ENCODE measurements at regions not wholly inside any gene's neighbourhood (a gene's known extent, or its start where the extent isn't known, plus 50 kb on each side); places are given as distances from the start of the nearest gene placed in this dataset.
A peak's percentile ranks its signal among the peaks of the same experiment; 100 is the strongest.
"Not testable (repeated sequence)": the region's sequence is repeated elsewhere in the genome, so short reads cannot be mapped to it uniquely, and the experiment has no call there.

DNA sequence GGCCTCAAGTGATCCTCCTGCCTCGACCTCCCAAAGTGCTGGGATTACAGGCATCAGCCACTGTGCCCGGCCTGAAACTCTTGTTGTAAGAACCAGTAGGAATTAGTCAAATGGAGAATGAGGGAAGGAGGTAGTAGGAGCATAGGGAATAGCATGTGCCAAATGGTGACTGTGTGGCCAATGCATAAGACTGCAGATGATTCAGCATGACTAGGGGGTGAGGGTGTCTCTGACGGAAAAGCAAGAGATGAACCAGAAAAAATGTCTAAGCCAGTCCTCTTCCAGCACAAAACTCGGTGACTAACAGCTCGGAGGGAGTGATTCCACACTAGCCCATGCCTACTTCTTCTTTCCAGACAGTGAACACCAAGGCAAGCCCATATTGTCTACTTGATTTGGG is 58.2 kb upstream of the DUSP21 start:
- DNase-seq, result peak; percentile 85

DNA sequence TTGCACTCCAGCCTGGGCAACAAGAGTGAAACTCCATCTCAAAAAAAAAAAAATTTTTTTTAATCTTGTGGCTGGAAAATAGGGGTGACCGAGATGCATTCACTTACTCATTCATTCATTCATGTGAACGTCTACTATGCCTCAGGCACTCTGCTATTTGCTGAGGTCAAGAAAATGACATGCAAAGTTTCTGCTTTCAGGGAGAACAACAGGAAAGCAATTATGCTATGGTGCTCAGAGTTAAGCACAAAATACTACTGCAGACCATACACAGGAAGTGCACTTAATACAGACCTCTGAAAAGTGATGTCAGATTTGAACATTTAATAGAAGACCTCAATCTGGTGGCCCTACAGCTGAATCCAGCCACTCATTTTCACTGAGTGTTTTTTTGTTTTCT is 59.6 kb upstream of the DUSP21 start:
- DNase-seq, result no peak

DNA sequence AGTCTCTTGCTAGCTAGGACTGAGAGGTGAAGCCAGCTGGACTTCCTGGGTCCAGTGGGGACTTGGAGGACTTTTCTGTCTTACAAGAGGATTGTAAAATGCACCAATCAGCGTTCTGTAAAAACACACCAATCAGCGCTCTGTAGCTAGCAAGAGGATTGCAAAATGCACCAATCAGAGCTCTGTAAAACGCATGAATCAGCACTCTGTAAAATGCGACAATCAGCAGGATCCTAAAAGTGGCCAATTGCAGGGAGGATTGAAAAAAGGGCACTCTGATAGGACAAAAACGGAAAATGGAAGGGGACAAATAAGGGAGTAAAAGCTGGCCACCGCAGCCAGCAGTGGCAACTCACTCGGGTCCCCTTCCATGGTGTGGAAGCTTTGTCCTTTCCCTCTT is 65.6 kb upstream of the DUSP21 start:
- DNase-seq, result no peak

DNA sequence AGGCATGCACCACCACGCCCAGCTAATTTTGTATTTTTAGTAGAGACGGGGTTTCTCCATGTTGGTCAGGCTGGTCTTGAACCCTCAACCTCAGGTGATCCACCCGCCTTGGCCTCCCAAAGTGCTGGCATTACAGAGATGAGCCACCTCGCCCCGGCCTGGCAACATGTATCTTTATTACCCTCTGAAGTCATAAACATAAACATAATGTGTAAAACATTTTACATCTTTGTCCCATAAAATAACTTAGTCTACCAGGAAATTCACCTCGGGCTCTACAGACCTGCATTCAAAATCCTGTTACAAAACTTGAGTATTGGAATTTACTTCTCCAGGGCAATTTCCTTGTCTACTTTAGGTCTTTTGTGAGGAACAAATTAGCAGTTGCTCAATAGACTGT is 68.1 kb upstream of the DUSP21 start:
- no peak for DNase-seq

DNA sequence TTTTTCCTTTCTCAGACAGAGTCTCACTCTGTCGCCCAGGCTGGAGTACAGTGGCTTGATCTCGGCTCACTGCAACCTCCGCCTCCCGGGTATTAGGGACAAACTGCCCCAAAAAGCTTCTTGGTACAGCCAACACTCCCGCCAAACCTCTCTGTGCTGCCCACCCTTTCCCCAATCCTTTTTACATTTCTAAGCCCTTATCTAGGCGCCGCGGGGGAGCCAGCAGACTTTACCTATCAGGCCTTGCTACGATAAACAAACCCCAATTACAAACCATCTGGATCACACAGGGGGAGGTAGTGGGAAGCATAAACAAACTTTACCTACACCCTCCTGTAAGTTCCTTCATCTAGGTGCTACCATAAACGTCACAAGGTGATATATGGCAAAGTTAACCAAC is 69.8 kb upstream of the DUSP21 start:
- not testable (repeated sequence) for DNase-seq

DNA sequence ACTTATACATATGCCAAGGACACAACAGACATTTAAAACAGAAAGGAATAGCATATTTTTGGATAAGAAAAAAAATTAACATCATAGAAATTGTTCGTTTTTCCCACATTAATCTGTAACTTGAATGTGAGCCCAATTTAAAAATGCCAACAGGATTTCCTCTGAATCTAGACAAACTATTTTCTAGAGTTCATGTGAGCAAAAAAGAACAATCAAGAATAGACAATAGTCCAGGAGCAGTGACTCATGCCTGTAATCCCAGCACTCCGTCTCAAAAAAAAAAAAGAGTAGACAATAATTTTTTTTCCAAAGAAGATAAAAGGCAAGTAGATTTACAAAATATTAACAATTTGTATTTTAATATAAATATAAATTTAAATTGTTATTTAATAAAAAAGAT is 73.7 kb upstream of the DUSP21 start:
- DNase-seq, result no peak

DNA sequence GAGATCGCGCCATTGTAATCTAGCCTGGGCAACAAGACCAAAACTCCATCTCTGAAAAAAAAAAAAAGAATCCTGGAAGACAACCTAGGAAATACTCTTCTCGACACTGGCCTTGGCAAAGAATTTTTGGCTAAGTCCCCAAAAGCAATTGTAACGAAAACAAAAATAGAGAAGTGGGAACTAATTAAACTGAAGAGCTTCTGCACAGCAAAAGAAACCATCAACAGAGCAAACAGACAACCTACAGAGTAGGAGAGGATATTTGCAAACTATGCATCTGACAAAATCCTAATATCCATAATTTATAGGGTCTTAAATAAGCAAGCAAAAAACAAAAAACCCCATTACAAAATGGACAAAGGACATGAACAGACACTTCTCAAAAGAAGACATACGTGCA is 76.5 kb upstream of the DUSP21 start:
- DNase-seq, result no peak

DNA sequence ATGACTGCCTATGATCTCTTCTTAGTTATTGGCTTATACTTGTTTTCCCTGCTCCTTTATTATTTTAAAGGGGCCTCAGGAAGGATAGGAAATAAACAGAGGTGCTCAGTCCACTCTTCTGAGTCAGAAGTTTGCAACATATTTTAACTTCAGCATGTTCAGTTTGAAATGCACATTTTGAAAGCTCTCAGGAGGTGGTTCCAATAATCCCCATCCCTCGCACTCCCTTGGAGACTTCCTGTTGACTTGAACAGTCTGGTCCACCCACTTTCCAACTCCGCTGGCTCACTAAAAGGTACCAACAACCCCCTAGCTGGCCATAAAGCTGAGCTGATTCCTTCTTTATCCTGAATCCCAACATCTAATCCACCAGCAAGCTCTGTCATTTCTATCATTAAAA is 78.3 kb upstream of the DUSP21 start:
- DNase-seq, result peak; percentile 28

DNA sequence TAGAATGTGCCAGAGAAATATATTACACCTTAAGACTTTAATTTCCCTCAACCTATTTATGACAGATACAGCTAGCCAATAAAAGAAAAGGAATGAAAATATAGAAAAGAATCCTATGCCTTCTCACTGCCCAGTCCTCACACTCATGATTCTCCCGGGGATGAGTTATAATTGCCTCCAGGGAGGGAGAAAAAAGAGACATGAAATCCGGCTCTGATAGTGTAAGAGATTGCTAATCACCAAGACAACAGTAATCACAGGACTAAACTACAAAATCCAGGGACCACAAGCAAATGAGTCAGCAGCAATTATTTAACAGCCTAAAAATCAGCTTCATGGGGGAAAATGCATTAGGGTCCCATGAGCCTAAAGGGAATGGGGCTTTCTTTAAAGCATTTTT is 95.9 kb upstream of the DUSP21 start:
- peak; percentile 7 for DNase-seq

DNA sequence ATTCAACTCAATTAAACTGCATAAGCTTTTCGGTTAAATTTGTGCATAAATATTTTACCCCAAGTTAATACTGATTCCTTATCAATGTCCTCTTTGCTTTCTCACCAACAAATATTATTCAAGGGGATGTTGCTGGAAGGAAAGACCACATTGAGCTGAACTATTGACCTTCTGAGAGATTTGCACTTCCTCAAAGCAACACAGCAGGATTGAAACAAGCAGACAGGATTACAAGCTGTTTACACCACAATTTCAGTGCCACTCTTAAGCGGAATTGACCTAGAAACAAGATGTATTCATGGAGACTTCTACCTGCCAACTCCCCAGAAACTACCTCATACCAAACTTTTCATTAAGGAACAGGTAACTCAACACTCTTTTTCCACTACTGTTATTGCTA is 96.5 kb upstream of the DUSP21 start:
- DNase-seq, result no peak

DNA sequence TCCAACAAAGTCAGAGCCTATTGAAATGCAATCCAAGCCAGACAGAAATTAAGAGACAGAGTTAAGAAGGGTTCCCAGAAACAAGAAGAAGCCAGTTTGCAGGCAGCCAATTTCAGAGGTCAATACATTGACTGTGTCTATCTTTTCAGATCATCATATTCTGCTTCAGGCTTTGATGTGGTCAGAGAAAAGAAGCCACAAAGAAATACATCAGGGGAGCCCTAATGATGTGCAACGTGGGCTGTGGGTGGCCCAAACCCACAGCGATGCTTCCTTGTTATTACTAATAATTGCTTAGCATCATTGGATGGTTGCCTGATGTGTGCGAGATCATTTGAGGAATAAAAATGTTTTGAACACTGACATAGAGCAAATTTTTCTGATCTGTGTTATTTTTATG is 99.0 kb upstream of the DUSP21 start:
- DNase-seq, result no peak

DNA sequence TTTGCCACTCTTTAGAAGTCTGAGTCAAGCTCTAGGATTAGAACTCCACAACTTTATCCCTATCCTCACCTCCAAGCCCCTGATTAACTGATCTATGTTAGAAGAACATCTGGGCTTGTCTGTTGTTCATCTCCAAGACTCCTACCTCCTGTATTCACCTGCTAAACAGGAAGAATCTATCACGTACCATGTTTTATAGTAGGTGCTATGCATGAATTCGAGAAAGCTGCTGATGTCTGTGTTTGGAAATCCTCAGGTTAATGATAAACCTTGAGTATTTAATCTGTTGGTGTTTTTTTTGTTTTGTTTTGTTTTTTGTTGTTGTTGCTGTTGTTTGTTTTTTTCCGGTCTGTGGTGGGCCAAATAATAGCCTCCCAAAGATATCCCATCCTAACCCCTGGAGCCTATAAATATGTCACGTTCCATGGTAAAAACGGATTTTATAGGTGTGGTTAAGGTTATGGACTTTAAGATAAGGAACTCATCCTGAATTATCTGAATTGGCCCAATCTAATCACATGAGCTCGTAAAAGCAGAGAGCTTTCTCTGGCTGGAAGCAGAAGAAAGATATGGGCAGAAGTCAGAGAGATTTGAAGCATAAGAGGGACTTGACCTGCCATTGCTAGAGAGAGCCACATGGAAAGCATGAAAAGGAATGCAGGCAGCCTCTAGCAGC is 101.2 kb upstream of the DUSP21 start:
- no peak for DNase-seq

DNA sequence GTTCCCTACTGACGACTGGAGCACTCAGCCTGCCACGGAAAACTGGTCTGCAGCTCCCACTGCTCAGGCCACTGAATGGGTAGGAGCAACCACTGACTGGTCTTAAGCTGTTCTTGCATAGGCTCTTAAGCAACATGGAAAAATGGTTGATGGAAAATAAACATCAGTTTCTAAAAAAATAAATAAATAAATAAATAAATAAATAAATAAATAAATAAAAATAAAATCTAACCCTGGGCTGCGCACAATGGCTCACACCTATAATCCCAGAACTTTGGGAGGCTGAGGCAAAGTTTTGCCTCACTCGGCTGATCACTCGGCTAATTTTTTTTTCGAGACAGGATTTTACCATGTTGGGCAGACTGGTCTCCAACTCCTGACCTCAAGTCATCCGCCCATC is 102.0 kb upstream of the DUSP21 start:
- DNase-seq, result not testable (repeated sequence)

DNA sequence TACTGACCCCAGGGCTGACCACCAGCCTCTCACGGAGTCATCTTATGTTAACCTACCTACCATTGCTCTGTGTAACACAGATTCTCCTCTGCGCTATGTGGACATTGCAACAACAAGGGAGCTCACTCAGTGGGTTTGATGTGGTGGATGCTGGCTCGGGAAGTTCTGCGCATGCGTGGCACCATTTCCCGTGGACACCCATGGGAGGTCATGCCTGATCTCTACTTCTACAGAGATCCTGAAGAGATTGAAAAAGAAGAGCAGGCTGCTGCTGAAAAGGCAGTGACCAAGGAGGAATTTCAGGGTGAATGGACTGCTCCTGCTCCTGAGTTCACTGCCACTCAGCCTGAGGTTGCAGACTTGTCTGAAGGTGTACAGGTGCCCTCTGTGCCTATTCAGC is 102.4 kb upstream of the DUSP21 start:
- DNase-seq, result not testable (repeated sequence)

DNA sequence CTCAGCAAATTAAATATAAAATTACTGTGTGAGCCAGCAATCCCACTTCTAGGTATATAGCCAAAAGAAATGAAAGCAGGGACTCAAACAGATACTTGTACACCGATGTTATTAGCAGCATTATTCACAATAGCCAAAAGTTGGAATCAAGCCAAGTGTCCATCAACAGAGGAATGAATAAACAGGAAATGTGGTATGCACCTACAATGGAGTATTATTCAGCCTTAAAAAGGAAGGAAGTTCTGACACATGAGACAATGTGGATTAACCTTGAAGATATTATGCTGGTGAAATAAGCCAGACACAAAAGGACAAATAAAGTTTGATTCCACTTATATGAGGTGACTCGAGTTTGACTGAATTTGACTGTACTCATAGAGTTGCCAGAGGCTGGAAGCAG is 108.3 kb upstream of the DUSP21 start:
- DNase-seq, result no peak

DNA sequence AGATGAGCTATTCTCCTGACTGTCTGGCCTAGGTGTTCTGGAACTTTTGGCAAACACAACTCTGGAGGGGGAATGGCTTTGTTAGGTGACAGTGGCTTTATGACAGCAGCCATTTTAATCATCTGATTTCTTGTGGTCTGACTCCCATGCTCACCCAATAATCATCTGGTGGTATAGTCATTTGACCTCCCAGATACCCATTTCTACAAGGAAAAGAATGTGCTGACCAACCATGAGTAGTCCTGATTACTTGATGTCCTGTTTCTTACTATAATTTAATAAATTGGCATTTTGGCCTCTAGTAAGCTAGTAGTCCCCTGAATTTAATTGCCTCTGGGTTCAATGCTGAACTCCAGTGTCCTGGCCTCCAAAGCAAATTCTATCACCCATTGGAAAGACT is 109.9 kb upstream of the DUSP21 start:
- peak; percentile 51 for DNase-seq

DNA sequence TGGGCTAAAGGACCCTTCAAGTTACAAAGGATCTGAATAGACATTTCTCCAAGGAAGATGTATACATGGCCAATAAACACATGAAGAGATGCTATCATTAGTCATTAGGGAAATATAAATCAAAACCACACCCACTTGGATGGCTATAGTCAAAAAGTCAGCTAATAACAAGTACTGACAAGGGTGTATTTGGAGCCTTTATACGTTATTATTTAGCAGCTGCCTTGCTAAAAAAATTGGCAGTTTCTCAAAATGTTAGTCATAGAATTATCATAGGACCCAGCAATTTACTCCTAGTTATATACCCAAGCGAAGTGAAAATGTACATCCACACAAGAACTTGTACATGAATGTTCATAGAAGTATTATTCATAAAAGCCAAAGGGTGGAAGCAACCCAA is 112.7 kb upstream of the DUSP21 start:
- DNase-seq, result peak; percentile 57

DNA sequence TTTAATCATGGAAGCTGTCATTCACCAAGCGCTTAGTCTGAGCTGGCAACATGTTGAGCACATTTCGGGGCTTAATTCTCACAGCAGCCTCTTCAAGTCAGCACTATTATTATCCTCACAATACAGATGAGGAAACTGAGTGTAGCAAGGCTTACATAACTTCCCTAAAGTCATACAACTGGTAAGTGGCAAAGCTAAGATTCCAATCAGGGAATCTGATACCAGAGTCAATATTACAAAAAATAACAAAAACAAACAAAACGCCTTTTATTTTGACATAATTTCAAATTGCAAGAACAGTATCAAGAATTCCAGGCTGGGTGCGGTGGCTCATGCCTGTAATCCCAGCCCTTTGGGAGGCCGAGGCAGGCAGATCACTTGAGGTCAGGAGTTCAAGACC is 120.4 kb upstream of the DUSP21 start:
- DNase-seq, result no peak

DNA sequence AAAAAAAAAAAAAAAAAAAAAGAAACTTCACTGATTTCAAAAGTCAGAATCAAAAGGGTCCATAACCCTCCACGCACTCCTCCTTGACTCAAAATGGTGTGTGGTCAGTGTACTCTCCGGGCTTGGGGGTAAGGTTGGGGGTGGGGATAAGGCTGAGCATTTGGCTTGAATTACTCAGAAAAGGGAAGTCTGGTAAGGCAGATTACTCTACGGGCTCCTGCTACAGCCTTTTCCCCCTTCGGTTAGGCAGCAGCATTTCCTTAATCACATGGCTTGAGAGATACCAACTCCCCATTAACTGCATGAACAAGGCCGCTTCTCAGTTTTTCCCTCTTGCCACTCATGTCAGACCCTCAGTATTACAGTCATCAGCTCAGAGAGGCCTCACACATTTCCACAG is 135.4 kb upstream of the DUSP21 start:
- DNase-seq, result no peak

DNA sequence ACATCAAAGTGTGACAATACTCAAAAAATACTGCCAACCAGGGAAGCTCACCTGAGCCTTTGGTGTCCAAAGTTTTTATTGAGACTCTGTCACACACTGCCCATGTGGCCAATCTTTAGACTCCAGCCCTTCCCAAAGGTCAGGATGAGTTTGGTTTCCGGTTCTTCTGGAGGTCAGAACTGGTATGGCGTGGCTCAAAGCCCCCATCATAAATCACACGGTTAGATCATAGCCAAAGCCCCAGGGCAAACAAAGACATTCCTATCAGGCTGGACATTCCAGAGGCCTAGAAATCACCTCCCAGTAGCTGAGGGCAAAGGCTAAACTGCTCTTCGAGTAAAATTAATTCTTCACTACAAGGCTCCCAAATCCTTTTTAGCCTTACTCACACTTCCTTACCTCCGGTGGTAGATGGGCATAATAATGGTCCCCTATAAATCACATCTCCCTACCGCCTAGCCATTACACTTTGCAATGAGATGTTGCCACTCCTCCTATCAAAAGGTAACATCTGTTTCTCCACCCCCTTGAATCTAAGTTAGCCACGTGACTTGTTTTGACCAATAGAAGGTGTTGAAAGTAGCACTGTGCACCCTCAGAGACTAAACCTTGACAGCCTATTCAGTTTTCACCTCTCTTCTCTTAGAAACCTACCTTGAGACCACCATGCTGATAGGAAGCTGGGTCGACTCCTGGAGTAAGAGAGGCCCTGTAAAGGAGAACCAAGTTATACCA is 137.8 kb upstream of the DUSP21 start:
- no peak for DNase-seq

DNA sequence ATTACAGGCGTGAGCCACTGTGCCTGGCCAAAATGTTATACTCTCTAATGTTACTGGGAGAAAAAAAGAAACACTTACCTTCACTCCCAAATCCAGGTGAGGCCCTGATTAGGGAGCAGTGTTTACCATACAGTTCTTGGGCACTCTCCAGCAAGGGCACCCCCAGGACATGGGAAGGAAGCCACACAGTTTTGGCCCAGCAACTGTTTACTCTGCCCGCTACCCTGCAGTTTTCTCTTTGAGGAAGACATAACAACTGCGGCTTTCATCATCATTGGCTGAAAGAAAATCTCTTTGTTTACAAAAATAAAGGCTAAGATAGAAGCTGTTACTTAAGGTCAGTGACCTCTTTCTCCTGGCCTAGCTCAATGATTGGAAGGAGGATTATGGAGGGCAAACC is 145.5 kb upstream of the DUSP21 start:
- no peak for DNase-seq

DNA sequence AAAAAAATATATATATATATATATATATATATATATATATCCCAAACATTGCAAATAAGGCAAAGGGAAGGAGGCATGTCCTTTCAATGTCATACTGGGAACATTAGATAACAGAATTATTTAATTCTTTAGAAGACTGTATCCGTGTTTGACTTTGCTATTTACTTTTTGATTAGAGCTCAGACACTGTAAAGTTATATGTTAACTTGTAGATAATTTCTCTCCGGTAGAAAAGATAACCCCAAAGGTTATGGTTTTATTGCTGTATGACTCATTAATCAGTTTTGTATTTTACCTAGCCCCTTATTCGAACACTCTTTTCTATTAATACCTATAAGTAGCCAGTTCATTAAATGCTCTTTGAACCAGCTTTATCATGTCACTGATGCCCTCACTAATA is 150.6 kb upstream of the DUSP21 start:
- no peak for DNase-seq

DNA sequence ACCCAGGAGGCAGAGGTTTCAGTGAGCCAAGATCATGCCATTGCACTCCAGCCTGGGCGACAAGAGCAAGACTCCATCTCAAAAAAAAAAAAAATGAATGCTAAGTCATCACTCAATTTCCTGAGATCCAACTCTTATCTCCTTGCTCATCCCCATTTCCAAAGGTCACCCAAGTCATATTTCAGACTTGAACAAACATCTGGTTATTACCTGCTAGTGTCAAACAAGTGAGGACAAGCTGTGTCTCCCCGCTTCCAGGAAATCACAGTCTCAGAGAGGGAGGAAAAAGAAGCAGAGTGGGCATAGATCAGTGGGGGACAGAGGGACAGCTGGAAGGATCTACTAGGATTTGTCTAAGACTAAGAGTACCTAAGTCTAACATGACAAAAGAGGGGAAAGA is 147.5 kb upstream of the FUNDC1 start:
- DNase-seq, result no peak

DNA sequence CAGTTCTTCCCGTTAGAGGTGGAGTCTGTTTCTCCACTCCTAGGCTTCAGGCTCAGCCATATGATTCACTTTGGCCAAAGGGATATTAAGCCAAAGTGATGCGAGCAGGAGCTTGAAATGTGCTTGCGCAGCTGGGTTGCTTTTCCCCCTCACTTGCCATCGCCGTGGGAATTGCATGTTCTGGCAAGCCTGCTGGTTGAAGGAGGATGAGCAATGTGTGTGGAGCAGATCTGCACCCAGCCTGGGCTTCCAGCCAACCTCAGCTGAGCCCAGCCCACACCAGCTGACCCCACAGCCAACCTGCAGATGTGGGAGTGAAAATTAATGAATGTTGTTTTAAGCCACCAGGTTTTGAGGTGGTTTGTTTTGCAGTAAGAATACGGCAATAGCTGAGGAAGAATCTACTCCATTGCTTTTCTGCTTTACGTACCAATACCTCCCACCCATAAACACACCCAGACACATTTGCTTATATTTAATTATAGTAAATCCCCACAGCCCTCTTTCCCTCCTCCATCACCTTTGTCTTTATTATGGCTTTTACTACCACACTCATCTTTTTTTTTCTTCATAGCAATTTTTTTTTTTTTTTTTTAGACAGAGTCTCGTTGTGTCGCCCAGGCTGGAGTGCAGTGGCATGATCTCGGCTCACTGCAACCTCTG is 132.8 kb upstream of the FUNDC1 start:
- DNase-seq, result peak; percentile 54

Data from HCEC 1CT (cell line).